Ovary (tissue), 7 donors: ENCODE measurements at regions not wholly inside any gene's neighbourhood (a gene's known extent, or its start where the extent isn't known, plus 50 kb on each side); places are given as distances from the start of the nearest gene placed in this dataset.

Experiments
- DNase-seq, 5 donors: peaks; one replicate each; pipeline ENCODE4 v3.0.0-alpha.2; 2019 to 2020
- H3K27ac ChIP-seq, 2 donors: fragments of 200-600 bp; one replicate each; pipeline versions ENCODE4 v1.5.1 to v1.8.0; 2019 to 2022
- H3K27me3 ChIP-seq: fragments of 200-600 bp; one replicate; pipeline ENCODE4 v1.8.0; 2022
- H3K36me3 ChIP-seq: fragments of 200-600 bp; sonication (generic); one replicate; pipeline ENCODE4 v1.5.1; 2019
- H3K4me1 ChIP-seq: one replicate; pipeline ENCODE4 v1.8.1; 2013; ENCODE audit warnings: mild to moderate bottlenecking, moderate library complexity; ENCODE audit not compliant: insufficient read depth
- H3K4me3 ChIP-seq: fragments of 200-600 bp; sonication (generic); one replicate; pipeline ENCODE4 v1.5.1; 2017
- H3K9me3 ChIP-seq, 2 donors: fragments of 200-600 bp in 1 of 2; sonication (generic) in 1 of 2; one replicate each; pipeline versions ENCODE4 v1.5.1 to v1.8.1; 2013 to 2019; ENCODE audit warnings: mild to moderate bottlenecking in 1 of 2, moderate library complexity in 1 of 2
- CTCF ChIP-seq, 3 donors: fragments of 450-650 bp in 2 of 3; fragments of 200-600 bp in 1 of 3; IDR thresholded peaks; one replicate each; pipeline versions ENCODE4 v1.5.1 to v1.8.0; 2016 to 2022; ENCODE audit warnings: antibody characterized with exemption in 3 of 3, mild to moderate bottlenecking in 1 of 3
- EP300 ChIP-seq: sonication (generic); formaldehyde crosslinking; IDR thresholded peaks from one replicate; pipeline ENCODE4 v1.6.1; 2017; ENCODE audit warnings: antibody characterized with exemption
- POLR2A ChIP-seq: fragments of 450-650 bp; IDR thresholded peaks from one replicate; pipeline ENCODE4 v1.6.1; 2017; ENCODE audit warnings: antibody characterized with exemption, mild to moderate bottlenecking, moderate library complexity
- WGBS, 3 donors: extraction: QIAGEN DNeasy Blood & Tissue Kit in 1 of 3; methylation state at CpG; one replicate each; pipeline versions ENCODE4 v1.1.5 to v1.1.7; 2013 to 2017; 5-methylcytosine and 5-hydroxymethylcytosine counted together
- intact Hi-C, 4 donors: fragments of 100-400 bp; cut with DNase I; formaldehyde crosslinking; loops; one replicate each; pipeline versions ENCODE4 v1.11.0 to v1.15.1; 2022 to 2023
- donor health status: DM: no; HTN: no; CAD: no; lungs with moderate emphysema.
- donor health status: DM: no; HTN: no; CAD: no.
- donor health status: Bipolar disorder and iron deficiency.
- donor health status: DM: no; HTN: no; CAD: no.
- donor health status: DM: yes; HTN: yes; CAD: no.

- Histone ChIP-seq H3K4me3 (no peak overlapping the region), H3K27ac (no peak overlapping the region), H3K36me3 (no peaks in the 10 kb centered on the region), H3K9me3 (no peaks in the 10 kb centered on the region), H3K4me1 (peaks cover 2% of the 10 kb centered on the region), H3K27me3 (no peaks in the 10 kb centered on the region)
- intact Hi-C loops = no loop called here
- DNase-seq = no peak
- WGBS, 3 donors = 57 to 68% (median 67%) methylated on average over 2 of the region's 2 CpGs
- TF ChIP-seq POLR2A (no peak), EP300 (no peak), CTCF (IDR thresholded peaks at IDR 0.05) (no peak)
Measured at GRCh38 chr4:53659737-53660136, 68.5 kb upstream of the LNX1 start.

GRCh38 chr4:53659112-53659511 is 67.8 kb upstream of the LNX1 start:
- Histone ChIP-seq H3K4me1 (peaks cover 2% of the 10 kb centered on the region), H3K27me3 (no peaks in the 10 kb centered on the region), H3K9me3 (no peaks in the 10 kb centered on the region), H3K36me3 (no peaks in the 10 kb centered on the region), H3K4me3 (no peak overlapping the region), H3K27ac (no peak overlapping the region)
- intact Hi-C loops = no loop called here
- no peak for DNase-seq
- no peak for TF ChIP-seq EP300
- WGBS, 3 donors = 72 to 76% (median 74%) methylated on average over 5 of the region's 5 CpGs

GRCh38 chr4:53658029-53658428 is 66.7 kb upstream of the LNX1 start:
- 85 to 91% (median 88%) methylated on average over 1 of the region's 1 CpG for WGBS, 3 donors

GRCh38 chr4:53656421-53656981 is 65.2 kb upstream of the LNX1 start:
- DNase-seq = peak in 3 of 5 donors; percentile 31 to 74 (median 37)
- WGBS, 3 donors = 21 to 34% (median 26%) methylated on average over 7 of the region's 7 CpGs
- Histone ChIP-seq H3K36me3 (no peaks in the 10 kb centered on the region), H3K4me3 (no peak overlapping the region), H3K4me1 (peaks cover 6% of the 10 kb centered on the region), H3K9me3 (no peaks in the 10 kb centered on the region), H3K27ac (peak overlapping the region; percentile 23 to 52), H3K27me3 (no peaks in the 10 kb centered on the region)
- intact Hi-C loops = no loop called here
- TF ChIP-seq CTCF (IDR thresholded peaks at IDR 0.05) = peak in 2 of 3 donors; percentile 49 to 64
- TF ChIP-seq EP300 = no peak

More at GRCh38 chr4:53658029-53658428, 66.7 kb upstream of the LNX1 start:
- DNase-seq = no peak
- H3K4me3 ChIP-seq = no peak overlapping the region
- no peak for TF ChIP-seq POLR2A
- no peak for TF ChIP-seq EP300
- TF ChIP-seq CTCF (IDR thresholded peaks at IDR 0.05) = no peak
- no peak overlapping the region for H3K27ac ChIP-seq
- H3K27me3 ChIP-seq = no peaks in the 10 kb centered on the region
- no peaks in the 10 kb centered on the region for H3K36me3 ChIP-seq
- intact Hi-C loops = no loop called here
- H3K9me3 ChIP-seq = no peaks in the 10 kb centered on the region
- H3K4me1 ChIP-seq = peaks cover 6% of the 10 kb centered on the region

- DNase-seq = no peak
- no peak overlapping the region for H3K27ac ChIP-seq
- intact Hi-C loops = no loop called here
Measured at GRCh38 chr4:53654300-53654758, 63.0 kb upstream of the LNX1 start.

More at GRCh38 chr4:53654300-53654758, 63.0 kb upstream of the LNX1 start:
- TF ChIP-seq CTCF (IDR thresholded peaks at IDR 0.05) = no peak
- TF ChIP-seq POLR2A = no peak
- no peak for TF ChIP-seq EP300
- 55 to 68% (median 62%) methylated on average over 5 of the region's 5 CpGs for WGBS, 3 donors
- H3K36me3 ChIP-seq = no peaks in the 10 kb centered on the region
- no peaks in the 10 kb centered on the region for H3K9me3 ChIP-seq
- no peak overlapping the region for H3K4me3 ChIP-seq
- H3K4me1 ChIP-seq = peaks cover 6% of the 10 kb centered on the region
- H3K27me3 ChIP-seq = no peaks in the 10 kb centered on the region
